PC-3 (cell line): ENCODE measurements at regions not wholly inside any gene's neighbourhood (a gene's known extent, or its start where the extent isn't known, plus 50 kb on each side); places are given as distances from the start of the nearest gene placed in this dataset.

ENCODE experiments used
- ATAC-seq: fragments of 200-7000 bp; cut with Tn5 transposase; 2 replicates; pipeline ENCODE4 v1.9.1; 2020; ENCODE audit warnings: mild to moderate bottlenecking, moderate library complexity
- BruUV-seq: library from RNA; stranded (reverse); fragments of 400-500 nt; replicated peaks from 2 replicates; lab custom pipeline; 2021; lab: Mats Ljungman, UMichigan
- CTCF ChIA-PET: fragments of 300-600 bp; sonication (Branson Sonifier 250); formaldehyde crosslinking; loops from one replicate; lab custom pipeline; 2022; ENCODE audit warnings: antibody characterized with exemption; lab: Charles Lee
- POLR2A ChIA-PET: fragments of 300-600 bp; sonication (Branson Sonifier 250); formaldehyde crosslinking; loops from one replicate; lab custom pipeline; 2022; ENCODE audit warnings: antibody characterized with exemption; ENCODE audit not compliant: unreplicated experiment; lab: Charles Lee
- DNase-seq: peaks from one replicate; pipeline ENCODE4 v3.0.0-alpha.2; 2015
- H2AFZ ChIP-seq: fragments of 300-600 bp; sonication (generic); 2 replicates; pipeline ENCODE4 v1.6.0; 2016; ENCODE audit warnings: antibody characterized with exemption, low read length
- H3F3A ChIP-seq: fragments of 300-600 bp; sonication (generic); one replicate; pipeline ENCODE4 v1.6.0; 2017; ENCODE audit warnings: antibody characterized with exemption, low read length, control low read depth, mild to moderate bottlenecking; ENCODE audit not compliant: unreplicated experiment
- H3K27ac ChIP-seq: fragments of 300-600 bp; sonication (generic); 2 replicates; pipeline ENCODE4 v1.5.1; 2016; ENCODE audit warnings: mild to moderate bottlenecking, low read length
- H3K27me3 ChIP-seq: fragments of 300-600 bp; sonication (generic); 2 replicates; pipeline ENCODE4 v1.6.1; 2016; ENCODE audit warnings: low read length, mixed read lengths
- H3K36me3 ChIP-seq: fragments of 300-600 bp; sonication (generic); 2 replicates; pipeline ENCODE4 v1.6.1; 2016; ENCODE audit warnings: low read depth, mixed run types, low read length, mixed read lengths
- H3K4me1 ChIP-seq: fragments of 300-600 bp; sonication (generic); 2 replicates; pipeline ENCODE4 v1.5.1; 2016; ENCODE audit warnings: low read length; ENCODE audit not compliant: insufficient read depth
- H3K4me2 ChIP-seq: fragments of 300-600 bp; sonication (generic); 2 replicates; pipeline ENCODE4 v1.6.0; 2016; ENCODE audit warnings: low read length
- H3K4me3 ChIP-seq: fragments of 300-600 bp; sonication (generic); 2 replicates; pipeline ENCODE4 v1.5.1; 2016; ENCODE audit warnings: mild to moderate bottlenecking, low read length, mixed read lengths
- H3K79me2 ChIP-seq: fragments of 300-600 bp; sonication (generic); 2 replicates; pipeline ENCODE4 v1.6.1; 2017; ENCODE audit warnings: low read length, mixed read lengths
- H3K9ac ChIP-seq: fragments of 300-600 bp; sonication (generic); 2 replicates; pipeline ENCODE4 v1.6.0; 2016; ENCODE audit warnings: mild to moderate bottlenecking, low read length
- H3K9me2 ChIP-seq: fragments of 300-600 bp; sonication (generic); replicated peaks from 2 replicates; pipeline ENCODE4 v1.6.1; 2016; ENCODE audit warnings: mixed run types, low read length, mixed read lengths
- H3K9me3 ChIP-seq: fragments of 300-600 bp; sonication (generic); 2 replicates; pipeline ENCODE4 v1.6.1; 2016; ENCODE audit warnings: low read length, mixed read lengths
- H4K20me1 ChIP-seq: fragments of 300-600 bp; sonication (generic); 2 replicates; pipeline ENCODE4 v1.6.1; 2016; ENCODE audit warnings: low read length, mixed read lengths
- CTCF ChIP-seq: fragments of 300-600 bp; sonication (generic); conservative IDR thresholded peaks from 2 replicates; pipeline ENCODE4 v1.5.1; 2017; ENCODE audit warnings: antibody characterized with exemption, low read depth, mild to moderate bottlenecking, low read length
- EZH2 ChIP-seq: fragments of 300-600 bp; sonication (generic); IDR thresholded peaks from one replicate; pipeline ENCODE4 v1.6.1; 2017; ENCODE audit warnings: antibody characterized with exemption, mild to moderate bottlenecking, low read length; ENCODE audit not compliant: unreplicated experiment
- EZH2phosphoT487 ChIP-seq: fragments of 300-600 bp; sonication (generic); IDR thresholded peaks from 2 replicates; pipeline ENCODE4 v1.6.1; 2018; ENCODE audit warnings: mild to moderate bottlenecking, antibody characterized with exemption, low read length, borderline replicate concordance
- intact Hi-C: fragments of 100-400 bp; cut with micrococcal nuclease; formaldehyde crosslinking; loops from 2 replicates; pipeline ENCODE4 v1.9.0; 2023

DNA sequence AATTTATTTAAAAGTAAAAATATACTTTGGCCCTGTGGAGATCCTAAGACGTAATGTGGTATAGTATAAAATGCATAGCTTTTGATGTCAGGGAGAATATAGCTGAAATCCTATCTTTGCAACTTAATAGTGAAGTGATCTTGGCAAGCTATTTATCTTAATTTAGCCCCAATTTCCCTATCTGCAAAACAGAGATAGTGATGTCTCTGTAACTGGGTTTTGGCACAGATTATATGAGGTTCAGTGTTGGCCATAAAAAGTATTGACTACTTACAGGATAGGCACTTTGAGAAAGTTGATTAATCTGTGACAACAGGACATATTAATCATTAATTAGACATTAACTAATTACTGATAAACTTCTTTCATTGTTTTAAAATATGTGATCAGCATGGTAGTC, 89.2 kb downstream of the ISL1 start:
- no peaks in the 10 kb centered on the region for H3K27me3 ChIP-seq
- H3K79me2 ChIP-seq: no peaks in the 10 kb centered on the region
- H3K9me3 ChIP-seq: no peaks in the 10 kb centered on the region
- H3K36me3 ChIP-seq: no peaks in the 10 kb centered on the region
- no peaks in the 10 kb centered on the region for H3K4me1 ChIP-seq
- no peak overlapping the region for H3K9ac ChIP-seq
- no peaks in the 10 kb centered on the region for H3K9me2 ChIP-seq
- BruUV-seq: no TSS peak
- H3F3A ChIP-seq: no peaks in the 10 kb centered on the region
- TF ChIP-seq EZH2 (no peak), EZH2phosphoT487 (no peak)
- ATAC-seq (no peak), DNase-seq (no peak)
- H4K20me1 ChIP-seq: no peaks in the 10 kb centered on the region
- CTCF ChIA-PET: no interaction called here
- H3K27ac ChIP-seq: no peak overlapping the region
- intact Hi-C loops: no loop called here
- POLR2A ChIA-PET: no interaction called here
- no peak overlapping the region for H3K4me2 ChIP-seq
- H2AFZ ChIP-seq: no peak overlapping the region
- no peak overlapping the region for H3K4me3 ChIP-seq

DNA sequence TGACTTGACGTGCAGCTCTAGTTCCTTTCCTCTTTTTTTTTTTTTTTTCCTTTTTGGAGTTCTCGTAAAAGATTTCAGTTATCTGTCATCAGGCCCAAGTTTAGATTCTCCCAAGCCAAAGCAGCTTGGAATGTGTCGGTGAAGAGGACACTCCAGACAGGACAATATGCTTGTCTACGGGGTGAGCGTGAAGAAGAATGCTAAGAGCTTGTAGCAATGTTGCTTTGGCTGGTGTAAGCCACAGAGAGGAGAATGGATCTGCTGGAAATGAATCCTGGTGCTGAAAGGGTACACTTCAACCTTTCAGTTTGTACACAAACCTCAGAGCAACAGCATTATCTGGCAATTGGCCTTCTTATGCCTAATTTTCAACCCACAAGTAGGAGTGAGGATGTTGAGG, 92.4 kb downstream of the ISL1 start:
- ATAC-seq (no peak), DNase-seq (no peak)
- POLR2A ChIA-PET: no interaction called here
- Histone ChIP-seq H3K9me2 (no peaks in the 10 kb centered on the region), H3K36me3 (no peaks in the 10 kb centered on the region), H3K4me3 (no peak overlapping the region), H3K27me3 (no peaks in the 10 kb centered on the region), H2AFZ (no peak overlapping the region), H3K9ac (no peak overlapping the region), H3K27ac (no peak overlapping the region), H3K4me2 (no peak overlapping the region), H4K20me1 (no peaks in the 10 kb centered on the region), H3K9me3 (no peaks in the 10 kb centered on the region), H3F3A (no peaks in the 10 kb centered on the region), H3K4me1 (no peaks in the 10 kb centered on the region), H3K79me2 (no peaks in the 10 kb centered on the region)
- intact Hi-C loops: no loop called here
- TF ChIP-seq EZH2 (no peak), EZH2phosphoT487 (no peak), CTCF (no peak)
- no TSS peak for BruUV-seq
- CTCF ChIA-PET: no interaction called here

GRCh38 chr5:51476431-51476830, 93.2 kb downstream of the ISL1 start:
- BruUV-seq: no TSS peak
- H3K9me2 ChIP-seq: no peaks in the 10 kb centered on the region
- intact Hi-C loops: no loop called here
- no peak overlapping the region for H3K4me2 ChIP-seq
- DNase-seq (no peak), ATAC-seq (no peak)
- no peaks in the 10 kb centered on the region for H4K20me1 ChIP-seq
- H3K79me2 ChIP-seq: no peaks in the 10 kb centered on the region
- H3K36me3 ChIP-seq: no peaks in the 10 kb centered on the region
- H3K9ac ChIP-seq: no peak overlapping the region
- no peaks in the 10 kb centered on the region for H3F3A ChIP-seq
- H3K27ac ChIP-seq: no peak overlapping the region
- no peaks in the 10 kb centered on the region for H3K9me3 ChIP-seq
- POLR2A ChIA-PET: no interaction called here
- TF ChIP-seq EZH2: no peak
- no peak for TF ChIP-seq CTCF
- no peak for TF ChIP-seq EZH2phosphoT487
- no peak overlapping the region for H3K4me3 ChIP-seq
- H3K4me1 ChIP-seq: no peaks in the 10 kb centered on the region
- H3K27me3 ChIP-seq: no peaks in the 10 kb centered on the region
- CTCF ChIA-PET: no interaction called here
- no peak overlapping the region for H2AFZ ChIP-seq
